B cell (primary cell): ENCODE measurements at regions not wholly inside any gene's neighbourhood (a gene's known extent, or its start where the extent isn't known, plus 50 kb on each side); places are given as distances from the start of the nearest gene placed in this dataset.
"Not testable (repeated sequence)": the region's sequence is repeated elsewhere in the genome, so short reads cannot be mapped to it uniquely, and the experiment has no call there.

Experiments used
- CTCF ChIP-seq: fragments of 200-600 bp; IDR thresholded peaks from one replicate; pipeline ENCODE4 v1.8.0; 2022; ENCODE audit warnings: antibody characterized with exemption, mild to moderate bottlenecking
- EZH2 ChIP-seq: IDR thresholded peaks from 2 replicates; pipeline ENCODE4 v1.6.1; 2012; ENCODE audit warnings: borderline replicate concordance, low read depth, mild to moderate bottlenecking, moderate library complexity, low read length; ENCODE audit not compliant: insufficient read depth, poor library complexity, severe bottlenecking

GRCh38 chr21:5079361-5079760 lies 5442.0 kb upstream of the TPTE start:
- not testable (repeated sequence) for TF ChIP-seq CTCF, EZH2
